Spinal cord (tissue), 9 donors: ENCODE measurements at regions not wholly inside any gene's neighbourhood (a gene's known extent, or its start where the extent isn't known, plus 50 kb on each side); places are given as distances from the start of the nearest gene placed in this dataset.
"Not testable (repeated sequence)": the region's sequence is repeated elsewhere in the genome, so short reads cannot be mapped to it uniquely, and the experiment has no call there.

ENCODE experiments used
- DNase-seq, 6 donors: peaks; one replicate each; pipeline versions ENCODE4 v3.0.0 to v3.0.0-alpha.2; 2013 to 2015; ENCODE audit warnings: low spot score in 6 of 6, low read depth in 4 of 6
- H3K27ac ChIP-seq: one replicate; pipeline ENCODE4 v1.5.1; 2013; ENCODE audit warnings: low read depth, low read length, control low read depth
- H3K27me3 ChIP-seq: one replicate; pipeline ENCODE4 v1.6.1; 2013; ENCODE audit warnings: low read length; ENCODE audit not compliant: control insufficient read depth, insufficient read depth
- H3K36me3 ChIP-seq: one replicate; pipeline ENCODE4 v1.6.1; 2013; ENCODE audit warnings: low read length; ENCODE audit not compliant: control insufficient read depth, insufficient read depth
- H3K4me1 ChIP-seq: one replicate; pipeline ENCODE4 v1.6.1; 2013; ENCODE audit warnings: low read length; ENCODE audit not compliant: control insufficient read depth, insufficient read depth
- H3K4me3 ChIP-seq: one replicate; pipeline ENCODE4 v1.5.1; 2013; ENCODE audit warnings: low read depth, low read length, control low read depth
- H3K9me3 ChIP-seq: one replicate; pipeline ENCODE4 v1.6.1; 2013; ENCODE audit warnings: low read length; ENCODE audit not compliant: control insufficient read depth, insufficient read depth
- WGBS: methylation state at CpG from one replicate; pipeline ENCODE4 v1.1.5; 2013; ENCODE audit warnings: missing lambda C conversion rate; ENCODE audit not compliant: insufficient coverage; 5-methylcytosine and 5-hydroxymethylcytosine counted together
- donor health status: healthy.

DNA sequence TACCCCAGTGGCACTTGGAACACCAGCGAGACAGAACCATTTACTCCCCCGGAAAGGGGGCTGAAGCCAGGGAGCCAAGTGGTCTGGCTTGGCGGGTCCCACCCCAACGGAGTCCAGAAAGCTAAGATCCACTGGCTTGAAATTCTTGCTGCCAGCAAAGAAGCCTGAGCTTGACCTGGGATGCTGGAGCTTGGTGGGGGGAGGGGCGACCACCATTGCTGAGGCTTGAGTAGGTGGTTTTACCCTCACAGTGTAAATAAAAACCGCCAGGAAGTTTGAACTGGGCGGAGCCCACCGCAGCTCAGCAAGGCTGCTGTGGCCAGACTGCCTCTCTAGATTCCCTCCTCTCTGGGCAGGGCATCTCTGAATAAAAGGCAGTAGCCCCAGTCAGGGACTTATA lies 62.8 kb downstream of the RPS24 start:
- H3K36me3 ChIP-seq, DNase-seq, H3K27ac ChIP-seq, H3K27me3 ChIP-seq, H3K4me1 ChIP-seq, H3K9me3 ChIP-seq, H3K4me3 ChIP-seq: not testable (repeated sequence)
- WGBS: 78% methylated on average over 8 of the region's 8 CpGs

- DNase-seq, H3K27ac ChIP-seq, H3K4me3 ChIP-seq, H3K4me1 ChIP-seq, H3K27me3 ChIP-seq, H3K9me3 ChIP-seq, H3K36me3 ChIP-seq: not testable (repeated sequence)
- WGBS: no CpG with 5 or more reads among the region's 2 CpGs
These were observed 68.9 kb downstream of the RPS24 start for GRCh38 chr10:78102593-78102992.

- 28% methylated on average over 2 of the region's 2 CpGs for WGBS
- Histone ChIP-seq H3K36me3 (no peaks in the 10 kb centered on the region), H3K27ac (no peak overlapping the region), H3K4me1 (no peaks in the 10 kb centered on the region), H3K27me3 (no peaks in the 10 kb centered on the region), H3K4me3 (no peak overlapping the region), H3K9me3 (no peaks in the 10 kb centered on the region)
- DNase-seq: peak in 1 of 6 donors; percentile 26
These were observed 75.5 kb downstream of the RPS24 start for GRCh38 chr10:78109210-78109609.

GRCh38 chr10:78115135-78115853 lies 81.6 kb downstream of the RPS24 start:
- Histone ChIP-seq H3K36me3 (no peaks in the 10 kb centered on the region), H3K4me1 (no peaks in the 10 kb centered on the region), H3K4me3 (no peak overlapping the region), H3K9me3 (no peaks in the 10 kb centered on the region), H3K27me3 (no peaks in the 10 kb centered on the region), H3K27ac (no peak overlapping the region)
- WGBS: 74% methylated on average over 3 of the region's 7 CpGs
- no peak for DNase-seq

DNA sequence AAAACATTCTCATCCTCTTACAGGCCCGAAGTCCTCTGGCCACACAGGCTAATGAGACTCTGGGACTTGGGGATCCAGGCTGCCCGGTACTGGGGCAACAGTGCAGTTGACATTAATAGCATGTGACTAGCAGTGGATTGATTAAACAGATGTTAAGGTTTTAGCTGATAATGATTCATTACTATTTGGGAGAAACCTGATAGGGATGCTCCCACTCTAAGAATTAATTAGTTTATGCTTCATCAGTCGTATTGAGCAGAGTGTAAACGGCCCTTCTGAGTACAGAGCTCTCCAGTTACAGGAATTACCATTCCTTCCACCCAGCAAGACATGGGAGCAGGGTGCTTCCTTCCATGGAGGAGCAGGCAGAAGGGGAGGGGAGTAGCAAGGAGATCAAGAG lies 82.7 kb downstream of the RPS24 start:
- Histone ChIP-seq H3K36me3 (no peaks in the 10 kb centered on the region), H3K4me1 (no peaks in the 10 kb centered on the region), H3K27me3 (no peaks in the 10 kb centered on the region), H3K27ac (no peak overlapping the region), H3K4me3 (no peak overlapping the region), H3K9me3 (no peaks in the 10 kb centered on the region)
- DNase-seq: peak in 1 of 6 donors; percentile 61
- WGBS: 83% methylated on average over 1 of the region's 4 CpGs

GRCh38 chr10:78118591-78118990 lies 84.9 kb downstream of the RPS24 start:
- H3K27ac ChIP-seq: peak overlapping the region; percentile 57
- peak in 2 of 6 donors; percentile 65 to 68 for DNase-seq
- H3K9me3 ChIP-seq: peaks cover 3% of the 10 kb centered on the region
- H3K36me3 ChIP-seq: no peaks in the 10 kb centered on the region
- H3K4me3 ChIP-seq: no peak overlapping the region
- H3K27me3 ChIP-seq: no peaks in the 10 kb centered on the region
- H3K4me1 ChIP-seq: no peaks in the 10 kb centered on the region

- Histone ChIP-seq H3K4me1 (no peaks in the 10 kb centered on the region), H3K27ac (no peak overlapping the region), H3K9me3 (peaks cover 3% of the 10 kb centered on the region), H3K4me3 (no peak overlapping the region), H3K27me3 (no peaks in the 10 kb centered on the region), H3K36me3 (no peaks in the 10 kb centered on the region)
- no peak for DNase-seq
These were observed 88.1 kb downstream of the RPS24 start for GRCh38 chr10:78121801-78122200.

GRCh38 chr10:78124167-78124566 lies 90.5 kb downstream of the RPS24 start:
- no peaks in the 10 kb centered on the region for H3K36me3 ChIP-seq
- DNase-seq: no peak
- no peaks in the 10 kb centered on the region for H3K4me1 ChIP-seq
- H3K9me3 ChIP-seq: peaks cover 3% of the 10 kb centered on the region
- H3K27me3 ChIP-seq: no peaks in the 10 kb centered on the region
- no peak overlapping the region for H3K27ac ChIP-seq
- whole genome bisulfite sequencing: no CpG with 5 or more reads among the region's 1 CpG
- no peak overlapping the region for H3K4me3 ChIP-seq

DNA sequence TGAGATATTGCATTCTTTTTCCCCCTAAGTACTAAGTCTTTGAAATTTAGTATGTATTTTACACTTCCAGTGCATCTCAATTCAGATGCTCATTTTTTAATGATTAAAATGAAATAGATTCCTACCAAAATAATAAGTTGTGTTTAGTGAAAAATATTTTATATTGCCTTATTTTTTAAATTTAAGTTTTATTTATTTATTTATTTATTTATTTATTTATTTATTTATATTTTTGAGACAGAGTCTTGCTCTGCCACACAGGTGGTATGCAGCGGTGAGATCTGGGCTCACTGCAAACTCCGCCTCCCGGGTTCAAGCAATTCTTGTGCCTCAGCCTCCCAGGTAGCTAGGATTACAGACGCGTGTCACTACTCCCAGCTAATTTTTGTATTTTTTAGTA lies 95.5 kb downstream of the RPS24 start:
- no peak for DNase-seq
- no peaks in the 10 kb centered on the region for H3K36me3 ChIP-seq
- 100% methylated on average over 3 of the region's 5 CpGs for WGBS
- H3K27me3 ChIP-seq: no peaks in the 10 kb centered on the region
- no peaks in the 10 kb centered on the region for H3K4me1 ChIP-seq
- no peaks in the 10 kb centered on the region for H3K9me3 ChIP-seq
- H3K27ac ChIP-seq: no peak overlapping the region
- H3K4me3 ChIP-seq: no peak overlapping the region

- Histone ChIP-seq H3K4me1 (no peaks in the 10 kb centered on the region), H3K36me3 (no peaks in the 10 kb centered on the region), H3K9me3 (no peaks in the 10 kb centered on the region), H3K4me3 (no peak overlapping the region), H3K27me3 (no peaks in the 10 kb centered on the region), H3K27ac (no peak overlapping the region)
- DNase-seq: peak in 2 of 6 donors; percentile 72 to 92
- 28% methylated on average over 5 of the region's 9 CpGs for WGBS
These were observed 97.5 kb downstream of the RPS24 start for GRCh38 chr10:78130966-78131710.
